ENCODE measurements at regions not wholly inside any gene's neighbourhood (a gene's known extent, or its start where the extent isn't known, plus 50 kb on each side); places are given as distances from the start of the nearest gene placed in this dataset.

GRCh38 chr1:88399690-88400089 lies 284.4 kb upstream of the PKN2 start:
- Histone ChIP-seq H3K4me3 (no peak overlapping the region), H3K27me3 (no peaks in the 10 kb centered on the region), H3K9me3 (no peaks in the 10 kb centered on the region), H3K36me3 (no peaks in the 10 kb centered on the region), H3K27ac (no peak overlapping the region), H3K4me1 (no peaks in the 10 kb centered on the region)
- DNase-seq (no peak), ATAC-seq (no peak)
- intact Hi-C loops (cut with DNase I; ENCODE audit: low total_unique reads): no loop called here
- TF ChIP-seq POLR2A (IDR thresholded peaks at IDR 0.05) (no peak), CTCF (IDR thresholded peaks at IDR 0.05 in 4 of 5, conservative IDR thresholded peaks at IDR 0.05 in 1 of 5) (no peak)
- in situ Hi-C loops (cut with MboI; ENCODE audit: low sequenced_read_pairs in 4 of 4): no loop called here

- intact Hi-C loops (cut with DNase I; ENCODE audit: low total_unique reads) (no loop called here), in situ Hi-C loops (cut with MboI; ENCODE audit: low sequenced_read_pairs in 4 of 4) (no loop called here)
- TF ChIP-seq POLR2A (IDR thresholded peaks at IDR 0.05) (no peak), CTCF (IDR thresholded peaks at IDR 0.05 in 4 of 5, conservative IDR thresholded peaks at IDR 0.05 in 1 of 5) (no peak)
- H3K27ac ChIP-seq: no peak overlapping the region
- no peak for ATAC-seq
- no peaks in the 10 kb centered on the region for H3K9me3 ChIP-seq
- H3K36me3 ChIP-seq: no peaks in the 10 kb centered on the region
- no peak overlapping the region for H3K4me3 ChIP-seq
- no peak for DNase-seq
- no peaks in the 10 kb centered on the region for H3K27me3 ChIP-seq
- H3K4me1 ChIP-seq: no peaks in the 10 kb centered on the region
These were observed 282.8 kb upstream of the PKN2 start for GRCh38 chr1:88401313-88401712.

GRCh38 chr1:88404582-88404981 lies 279.5 kb upstream of the PKN2 start:
- no peak for DNase-seq
- no peak for ATAC-seq
- no peak overlapping the region for H3K27ac ChIP-seq
- no peak overlapping the region for H3K4me3 ChIP-seq
- no peaks in the 10 kb centered on the region for H3K4me1 ChIP-seq
- intact Hi-C loops (cut with DNase I; ENCODE audit: low total_unique reads) (no loop called here), in situ Hi-C loops (cut with MboI; ENCODE audit: low sequenced_read_pairs in 4 of 4) (no loop called here)
- no peaks in the 10 kb centered on the region for H3K27me3 ChIP-seq
- TF ChIP-seq POLR2A (IDR thresholded peaks at IDR 0.05) (no peak), CTCF (IDR thresholded peaks at IDR 0.05 in 4 of 5, conservative IDR thresholded peaks at IDR 0.05 in 1 of 5) (no peak)
- no peaks in the 10 kb centered on the region for H3K9me3 ChIP-seq
- no peaks in the 10 kb centered on the region for H3K36me3 ChIP-seq

- in situ Hi-C loops (cut with MboI; ENCODE audit: low sequenced_read_pairs in 4 of 4) (no loop called here), intact Hi-C loops (cut with DNase I; ENCODE audit: low total_unique reads) (no loop called here)
- Histone ChIP-seq H3K4me3 (no peak overlapping the region), H3K27ac (no peak overlapping the region), H3K9me3 (no peaks in the 10 kb centered on the region), H3K36me3 (no peaks in the 10 kb centered on the region), H3K4me1 (no peaks in the 10 kb centered on the region), H3K27me3 (no peaks in the 10 kb centered on the region)
- DNase-seq (no peak), ATAC-seq (no peak)
- TF ChIP-seq POLR2A (IDR thresholded peaks at IDR 0.05) (no peak), CTCF (IDR thresholded peaks at IDR 0.05 in 4 of 5, conservative IDR thresholded peaks at IDR 0.05 in 1 of 5) (no peak)
These were observed 276.8 kb upstream of the PKN2 start for GRCh38 chr1:88407248-88407647.

- TF ChIP-seq CTCF (IDR thresholded peaks at IDR 0.05 in 4 of 5, conservative IDR thresholded peaks at IDR 0.05 in 1 of 5) (no peak), POLR2A (IDR thresholded peaks at IDR 0.05) (no peak)
- Histone ChIP-seq H3K27ac (no peak overlapping the region), H3K36me3 (no peaks in the 10 kb centered on the region), H3K9me3 (no peaks in the 10 kb centered on the region), H3K4me3 (no peak overlapping the region), H3K27me3 (no peaks in the 10 kb centered on the region), H3K4me1 (no peaks in the 10 kb centered on the region)
- in situ Hi-C loops (cut with MboI; ENCODE audit: low sequenced_read_pairs in 4 of 4) (no loop called here), intact Hi-C loops (cut with DNase I; ENCODE audit: low total_unique reads) (no loop called here)
- DNase-seq (no peak), ATAC-seq (no peak)
These were observed 262.1 kb upstream of the PKN2 start for GRCh38 chr1:88421997-88422396.

Data from gastrocnemius medialis (tissue), 4 donors.